ENCODE measurements at regions not wholly inside any gene's neighbourhood (a gene's known extent, or its start where the extent isn't known, plus 50 kb on each side); places are given as distances from the start of the nearest gene placed in this dataset.
"Not testable (repeated sequence)": the region's sequence is repeated elsewhere in the genome, so short reads cannot be mapped to it uniquely, and the experiment has no call there.

GRCh38 chr6:20263059-20263458, 50.8 kb upstream of the MBOAT1 start:
- no peak for DNase-seq (ENCODE audit: low read depth)
- in situ Hi-C loops (cut with HindIII; ENCODE audit: low pct_unique_long_range_greater_than_20kb, low sequenced_read_pairs): no loop called here

- no peak for DNase-seq (ENCODE audit: low read depth)
- in situ Hi-C loops (cut with HindIII; ENCODE audit: low pct_unique_long_range_greater_than_20kb, low sequenced_read_pairs): no loop called here
Measured at GRCh38 chr6:20265842-20266241, 53.6 kb upstream of the MBOAT1 start.

DNA sequence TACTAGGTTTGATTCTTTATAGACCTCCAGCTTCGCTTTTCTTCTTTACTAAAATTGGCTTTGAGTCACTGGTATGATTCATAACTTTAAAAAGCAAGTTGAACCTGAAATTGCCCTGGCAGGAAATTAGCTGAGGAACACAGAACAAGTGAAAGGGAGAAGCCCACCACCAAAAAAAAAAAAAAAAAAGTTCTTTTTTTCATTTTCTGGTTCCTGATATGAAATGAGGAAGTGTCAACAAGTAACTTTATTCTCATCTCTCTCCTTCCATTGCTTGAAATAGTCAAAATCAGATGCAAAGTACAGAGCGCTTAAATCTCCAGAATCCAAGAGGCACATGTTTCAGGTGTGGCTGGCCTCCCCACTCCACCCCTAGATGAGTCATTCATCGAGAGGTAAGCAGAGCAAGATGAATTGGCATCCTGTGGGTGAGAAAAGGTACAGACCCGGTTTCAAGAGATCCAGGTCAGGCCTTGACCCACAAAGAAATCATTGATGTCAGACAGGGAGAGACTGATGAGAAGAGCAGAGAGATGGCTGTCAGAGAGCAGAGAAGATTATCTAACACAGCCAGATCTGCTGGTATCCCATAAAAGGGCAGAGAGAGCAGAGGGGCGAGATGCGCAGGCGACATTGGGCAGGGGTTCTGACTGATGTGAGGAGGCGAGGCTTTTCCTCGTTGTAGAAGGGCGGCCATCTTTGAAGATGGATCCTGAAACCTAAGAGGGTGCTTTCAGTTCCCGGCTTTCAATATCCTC, 54.8 kb upstream of the MBOAT1 start:
- in situ Hi-C loops (cut with HindIII; ENCODE audit: low pct_unique_long_range_greater_than_20kb, low sequenced_read_pairs): no loop called here
- DNase-seq (ENCODE audit: low read depth): no peak

DNA sequence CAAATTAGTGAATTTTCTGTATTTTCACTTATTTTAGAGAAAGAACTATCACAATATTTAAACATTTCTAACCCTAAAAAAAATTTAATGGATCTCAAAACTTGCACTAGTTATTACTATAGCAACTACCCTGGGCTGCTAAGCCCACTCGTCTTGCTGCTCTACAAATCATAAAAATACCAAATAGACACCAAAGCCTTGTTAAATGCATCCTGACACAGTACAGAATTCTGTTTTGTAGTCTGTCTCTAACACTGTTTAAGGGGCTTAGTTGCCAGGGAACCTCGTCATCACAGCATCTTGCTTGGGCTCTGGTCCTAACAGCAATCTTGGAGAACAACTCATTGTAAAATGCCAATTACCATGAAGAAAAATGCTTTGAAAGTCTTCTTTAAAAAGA, 56.9 kb upstream of the MBOAT1 start:
- no peak for DNase-seq (ENCODE audit: low read depth)
- in situ Hi-C loops (cut with HindIII; ENCODE audit: low pct_unique_long_range_greater_than_20kb, low sequenced_read_pairs): no loop called here

DNA sequence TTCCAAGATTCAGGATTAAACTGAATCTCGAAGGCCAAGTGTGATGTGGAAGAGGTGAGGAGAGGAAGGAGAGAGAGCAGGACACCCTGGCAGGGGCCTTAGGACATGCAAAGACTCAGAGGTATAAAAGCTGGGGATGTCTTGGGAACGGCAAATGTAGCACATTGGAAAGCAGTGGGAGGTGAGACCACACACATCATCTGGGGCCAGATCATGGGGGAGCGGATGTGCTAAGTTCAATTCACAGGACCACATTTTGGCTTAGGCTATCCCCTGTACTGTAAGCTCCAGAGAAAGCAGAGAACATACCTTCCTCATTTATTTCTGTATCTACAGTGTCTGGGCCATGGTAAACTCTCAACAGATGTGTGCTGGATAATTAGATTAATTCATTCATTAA, 59.5 kb upstream of the MBOAT1 start:
- DNase-seq (ENCODE audit: low read depth): no peak
- in situ Hi-C loops (cut with HindIII; ENCODE audit: low pct_unique_long_range_greater_than_20kb, low sequenced_read_pairs): no loop called here

- in situ Hi-C loops (cut with HindIII; ENCODE audit: low pct_unique_long_range_greater_than_20kb, low sequenced_read_pairs): no loop called here
- no peak for DNase-seq (ENCODE audit: low read depth)
Measured at GRCh38 chr6:20274137-20274536, 61.9 kb upstream of the MBOAT1 start.

DNA sequence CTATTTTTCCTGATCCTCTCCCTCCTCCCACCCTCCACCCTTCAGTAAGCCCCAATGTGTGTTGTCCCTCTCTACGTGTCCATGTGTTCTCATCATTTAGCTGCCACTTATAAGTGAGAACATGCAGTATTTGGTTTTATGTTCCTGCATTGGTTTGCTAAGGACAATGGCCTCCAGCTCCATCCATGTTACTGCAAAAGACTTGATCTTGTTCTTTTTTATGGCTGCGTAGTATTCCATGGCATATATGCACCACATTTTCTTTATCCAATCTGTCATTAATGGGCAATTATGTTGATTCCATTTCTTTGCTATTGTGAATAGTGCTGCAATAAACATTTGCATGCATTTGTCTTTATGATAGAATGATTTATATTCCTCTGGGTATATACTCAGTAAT, 63.6 kb upstream of the MBOAT1 start:
- DNase-seq (ENCODE audit: low read depth); in situ Hi-C loops (cut with HindIII; ENCODE audit: low pct_unique_long_range_greater_than_20kb, low sequenced_read_pairs): not testable (repeated sequence)

GRCh38 chr6:20277724-20278123, 65.5 kb upstream of the MBOAT1 start:
- in situ Hi-C loops (cut with HindIII; ENCODE audit: low pct_unique_long_range_greater_than_20kb, low sequenced_read_pairs): not testable (repeated sequence)

GRCh38 chr6:20279051-20279450, 66.8 kb upstream of the MBOAT1 start:
- DNase-seq (ENCODE audit: low read depth): no peak
- in situ Hi-C loops (cut with HindIII; ENCODE audit: low pct_unique_long_range_greater_than_20kb, low sequenced_read_pairs): no loop called here

More at GRCh38 chr6:20277724-20278123, 65.5 kb upstream of the MBOAT1 start:
- not testable (repeated sequence) for DNase-seq (ENCODE audit: low read depth)

DNA sequence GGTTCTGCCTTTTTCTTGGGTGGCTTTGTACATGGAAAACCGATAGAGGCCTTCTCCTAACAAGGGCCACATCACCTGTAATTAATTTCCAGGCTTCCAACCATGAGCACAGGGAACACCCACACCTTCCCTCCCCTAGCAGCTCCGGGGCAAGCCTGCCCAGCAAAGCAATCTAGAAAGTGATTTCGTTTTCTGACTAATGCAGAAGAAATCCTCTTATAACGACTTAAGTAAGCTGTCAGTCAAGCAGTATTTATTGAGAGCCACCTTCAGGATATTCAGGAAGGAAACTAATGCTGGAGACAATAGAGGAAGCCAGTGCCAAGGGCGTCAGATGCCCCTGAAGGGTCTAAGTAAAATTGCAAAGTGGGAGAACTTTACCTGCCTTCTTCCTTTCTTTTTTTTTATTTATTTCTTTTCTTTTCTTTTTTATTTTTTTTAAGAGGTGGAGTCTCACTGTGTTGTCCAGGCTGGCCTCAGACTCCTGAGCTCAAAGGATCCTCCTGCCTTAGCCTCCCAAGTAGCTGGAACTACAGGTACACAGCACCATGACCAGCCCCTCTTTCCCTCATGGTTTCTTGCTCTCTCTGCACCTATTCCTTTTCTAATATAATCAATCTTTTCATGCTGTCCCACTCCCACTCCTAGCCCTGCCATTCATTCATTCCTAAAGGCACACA, 67.5 kb upstream of the MBOAT1 start:
- in situ Hi-C loops (cut with HindIII; ENCODE audit: low pct_unique_long_range_greater_than_20kb, low sequenced_read_pairs): no loop called here
- no peak for DNase-seq (ENCODE audit: low read depth)

DNA sequence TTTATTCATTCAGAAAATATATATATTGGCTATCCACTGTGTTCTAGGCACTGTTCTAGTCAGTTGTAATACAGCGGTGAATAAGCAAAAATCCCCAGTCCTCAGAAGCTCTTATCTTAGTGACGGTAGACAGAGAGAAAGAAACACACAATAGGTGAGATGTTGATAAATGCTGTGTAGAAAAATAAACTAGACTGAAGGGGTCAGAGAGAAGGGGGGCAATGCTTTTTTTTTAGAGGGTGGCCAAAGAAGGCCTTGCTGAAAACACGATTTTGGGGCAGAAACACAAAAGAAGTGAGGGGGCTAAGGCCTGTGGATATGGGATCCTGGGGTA, 68.0 kb upstream of the MBOAT1 start:
- no peak for DNase-seq (ENCODE audit: low read depth)
- in situ Hi-C loops (cut with HindIII; ENCODE audit: low pct_unique_long_range_greater_than_20kb, low sequenced_read_pairs): no loop called here

DNA sequence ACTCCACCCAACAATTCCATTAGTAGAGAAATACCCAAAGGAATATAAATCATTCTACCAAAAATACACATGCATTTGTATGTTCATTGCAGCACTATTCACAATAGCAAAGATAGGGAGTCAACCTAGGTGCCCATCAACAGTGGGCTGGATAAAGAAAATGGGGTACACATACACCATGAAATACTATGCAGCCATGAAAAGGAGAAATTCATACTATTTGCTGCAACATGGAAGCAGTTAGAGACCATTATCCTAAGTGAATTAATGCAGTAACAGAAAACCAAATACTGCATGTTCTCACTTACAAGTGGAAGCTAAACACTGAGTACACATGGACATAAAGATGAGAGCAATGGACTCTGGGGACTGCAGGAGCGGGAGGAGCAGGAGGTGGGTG, 72.4 kb upstream of the MBOAT1 start:
- in situ Hi-C loops (cut with HindIII; ENCODE audit: low pct_unique_long_range_greater_than_20kb, low sequenced_read_pairs): no loop called here
- DNase-seq (ENCODE audit: low read depth): no peak

DNA sequence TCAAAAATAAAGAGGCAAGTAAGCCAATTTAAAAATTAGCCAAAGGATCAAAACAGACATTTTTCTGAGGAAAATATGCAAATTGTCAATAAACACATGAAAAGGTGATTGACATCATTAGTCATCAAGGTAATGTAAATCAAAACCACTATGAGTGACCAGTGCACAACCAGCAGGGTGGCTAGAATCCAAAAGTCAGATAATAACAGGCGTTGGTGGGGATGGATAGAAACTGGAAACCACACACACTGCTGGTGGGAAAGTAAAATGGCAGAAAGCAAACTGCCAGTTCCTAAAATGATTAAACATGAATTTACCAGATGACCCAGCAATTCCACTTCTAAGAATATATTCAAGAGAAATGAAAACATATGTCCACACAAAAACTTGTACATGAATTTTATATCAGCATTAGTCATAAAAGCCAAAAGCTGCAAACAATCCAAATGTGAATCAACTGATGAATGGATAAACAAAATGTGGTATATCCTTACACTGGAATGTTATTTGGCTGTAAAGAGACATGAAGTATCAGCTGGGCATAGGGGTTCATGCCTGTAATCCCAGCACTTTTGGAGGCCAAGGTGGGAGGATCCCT, 74.8 kb upstream of the MBOAT1 start:
- in situ Hi-C loops (cut with HindIII; ENCODE audit: low pct_unique_long_range_greater_than_20kb, low sequenced_read_pairs): no loop called here
- DNase-seq (ENCODE audit: low read depth): no peak

DNA sequence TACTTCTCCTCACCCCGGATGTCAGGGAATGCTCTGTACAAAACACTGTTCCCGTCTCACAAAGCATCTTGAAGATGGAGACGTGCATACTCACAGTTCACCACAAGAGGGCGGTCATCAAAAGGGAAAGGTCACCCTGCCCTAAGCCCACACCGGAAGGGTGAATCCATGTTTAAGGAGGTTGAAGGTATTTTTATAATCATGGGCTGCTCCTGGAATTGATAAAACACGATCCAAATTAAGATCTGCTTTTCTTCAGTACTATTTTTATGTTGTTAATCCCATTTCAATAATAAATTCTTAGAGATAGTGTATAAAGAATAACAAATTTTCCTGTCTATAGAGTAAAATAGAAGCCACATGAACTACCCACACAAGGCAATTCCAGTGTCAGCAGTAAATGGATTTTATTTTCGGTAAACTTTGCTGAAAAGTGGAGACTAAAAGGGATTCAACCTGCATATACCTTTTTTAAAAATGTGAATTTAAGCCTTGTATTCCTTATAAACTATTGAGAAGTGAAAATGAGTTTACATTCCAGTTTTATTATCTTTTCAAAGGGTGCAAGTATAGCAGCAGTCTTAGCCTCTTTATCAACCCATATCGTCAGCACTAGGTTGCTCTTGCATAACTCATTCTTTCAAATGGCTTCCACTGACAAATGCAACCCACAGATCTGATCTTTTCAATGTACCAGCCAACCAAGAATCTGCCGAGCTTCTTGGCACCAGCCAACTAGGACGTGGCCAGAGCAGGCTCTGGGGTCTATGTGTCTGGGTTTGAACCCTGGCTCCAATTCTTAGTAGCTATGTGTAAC, 79.7 kb upstream of the MBOAT1 start:
- peak; percentile 76 for DNase-seq (ENCODE audit: low read depth)
- in situ Hi-C loops (cut with HindIII; ENCODE audit: low pct_unique_long_range_greater_than_20kb, low sequenced_read_pairs): no loop called here

DNA sequence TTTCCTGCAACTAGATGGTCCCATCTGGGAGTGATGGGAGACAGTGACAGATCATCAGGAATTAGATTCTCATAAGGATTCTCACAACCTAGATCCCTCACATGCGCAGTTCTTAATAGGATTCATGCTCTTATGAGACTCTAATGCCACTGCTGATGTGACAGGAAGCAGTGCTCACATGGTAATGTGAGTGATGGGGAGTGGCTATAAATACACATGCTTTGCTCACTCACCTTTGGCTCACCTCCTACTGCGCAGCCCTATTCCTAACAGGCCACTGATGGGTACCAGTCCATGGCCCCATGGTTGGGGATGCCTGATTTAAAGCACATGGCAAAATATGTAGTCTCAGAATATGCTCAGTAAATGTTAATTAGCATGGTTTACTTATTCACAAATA, 80.6 kb upstream of the MBOAT1 start:
- in situ Hi-C loops (cut with HindIII; ENCODE audit: low pct_unique_long_range_greater_than_20kb, low sequenced_read_pairs): no loop called here
- no peak for DNase-seq (ENCODE audit: low read depth)

- in situ Hi-C loops (cut with HindIII; ENCODE audit: low pct_unique_long_range_greater_than_20kb, low sequenced_read_pairs): no loop called here
- DNase-seq (ENCODE audit: low read depth): no peak
Measured at GRCh38 chr6:20301256-20301655, 89.0 kb upstream of the MBOAT1 start.

DNA sequence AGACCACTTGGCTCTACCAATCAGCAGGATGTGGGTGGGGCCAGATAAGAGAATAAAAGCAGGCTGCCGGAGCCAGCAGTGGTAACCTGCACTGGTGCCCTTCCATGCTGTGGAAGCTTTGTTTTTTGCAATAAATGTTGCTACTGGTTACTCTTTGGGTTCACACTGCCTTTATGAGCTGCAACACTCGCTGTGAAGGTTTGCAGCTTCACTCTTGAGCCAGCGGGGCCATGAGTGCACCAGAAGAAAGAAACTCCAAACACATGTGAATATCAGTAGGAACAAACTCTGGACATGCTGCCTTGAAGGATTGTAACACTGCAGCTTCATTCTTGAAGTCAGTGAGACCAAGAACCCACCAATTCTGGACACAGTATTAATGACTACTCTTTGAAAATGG, 89.9 kb upstream of the MBOAT1 start:
- in situ Hi-C loops (cut with HindIII; ENCODE audit: low pct_unique_long_range_greater_than_20kb, low sequenced_read_pairs): no loop called here
- no peak for DNase-seq (ENCODE audit: low read depth)

GRCh38 chr6:20302702-20303251, 90.5 kb upstream of the MBOAT1 start:
- DNase-seq (ENCODE audit: low read depth): peak; percentile 24
- in situ Hi-C loops (cut with HindIII; ENCODE audit: low pct_unique_long_range_greater_than_20kb, low sequenced_read_pairs): no loop called here

DNA sequence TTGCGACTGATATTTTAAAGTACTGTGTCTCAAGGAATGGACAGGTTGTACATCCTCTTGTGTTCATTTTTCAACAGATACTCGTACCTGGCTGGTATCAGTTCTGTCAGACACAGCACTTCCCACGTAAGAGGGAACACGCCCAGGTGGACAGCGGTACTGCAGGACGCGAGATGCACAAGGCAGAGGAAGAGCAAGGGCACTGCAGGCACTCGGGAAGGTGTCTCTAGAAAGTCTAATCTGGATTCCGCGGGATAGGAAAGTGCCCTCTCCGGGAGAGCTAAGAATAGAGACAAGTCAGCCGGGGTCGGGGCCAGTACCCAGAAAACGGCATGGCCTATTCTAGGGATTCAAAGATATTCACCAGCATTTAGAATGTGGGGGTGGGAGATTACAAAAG, 94.2 kb upstream of the MBOAT1 start:
- no peak for DNase-seq (ENCODE audit: low read depth)
- in situ Hi-C loops (cut with HindIII; ENCODE audit: low pct_unique_long_range_greater_than_20kb, low sequenced_read_pairs): no loop called here
